Ovary (tissue), 7 donors: ENCODE measurements at regions not wholly inside any gene's neighbourhood (a gene's known extent, or its start where the extent isn't known, plus 50 kb on each side); places are given as distances from the start of the nearest gene placed in this dataset.
A peak's percentile ranks its signal among the peaks of the same experiment; 100 is the strongest.
"Not testable (repeated sequence)": the region's sequence is repeated elsewhere in the genome, so short reads cannot be mapped to it uniquely, and the experiment has no call there.

Source experiments
- DNase-seq, 5 donors: peaks; one replicate each; pipeline ENCODE4 v3.0.0-alpha.2; 2019 to 2020
- H3K27ac ChIP-seq, 2 donors: fragments of 200-600 bp; one replicate each; pipeline versions ENCODE4 v1.5.1 to v1.8.0; 2019 to 2022
- H3K27me3 ChIP-seq: fragments of 200-600 bp; one replicate; pipeline ENCODE4 v1.8.0; 2022
- H3K36me3 ChIP-seq: fragments of 200-600 bp; sonication (generic); one replicate; pipeline ENCODE4 v1.5.1; 2019
- H3K4me1 ChIP-seq: one replicate; pipeline ENCODE4 v1.8.1; 2013; ENCODE audit warnings: mild to moderate bottlenecking, moderate library complexity; ENCODE audit not compliant: insufficient read depth
- H3K4me3 ChIP-seq: fragments of 200-600 bp; sonication (generic); one replicate; pipeline ENCODE4 v1.5.1; 2017
- H3K9me3 ChIP-seq, 2 donors: fragments of 200-600 bp in 1 of 2; sonication (generic) in 1 of 2; one replicate each; pipeline versions ENCODE4 v1.5.1 to v1.8.1; 2013 to 2019; ENCODE audit warnings: mild to moderate bottlenecking in 1 of 2, moderate library complexity in 1 of 2
- CTCF ChIP-seq, 3 donors: fragments of 450-650 bp in 2 of 3; fragments of 200-600 bp in 1 of 3; IDR thresholded peaks; one replicate each; pipeline versions ENCODE4 v1.5.1 to v1.8.0; 2016 to 2022; ENCODE audit warnings: antibody characterized with exemption in 3 of 3, mild to moderate bottlenecking in 1 of 3
- EP300 ChIP-seq: sonication (generic); formaldehyde crosslinking; IDR thresholded peaks from one replicate; pipeline ENCODE4 v1.6.1; 2017; ENCODE audit warnings: antibody characterized with exemption
- POLR2A ChIP-seq: fragments of 450-650 bp; IDR thresholded peaks from one replicate; pipeline ENCODE4 v1.6.1; 2017; ENCODE audit warnings: antibody characterized with exemption, mild to moderate bottlenecking, moderate library complexity
- WGBS, 3 donors: extraction: QIAGEN DNeasy Blood & Tissue Kit in 1 of 3; methylation state at CpG; one replicate each; pipeline versions ENCODE4 v1.1.5 to v1.1.7; 2013 to 2017; 5-methylcytosine and 5-hydroxymethylcytosine counted together
- intact Hi-C, 4 donors: fragments of 100-400 bp; cut with DNase I; formaldehyde crosslinking; loops; one replicate each; pipeline versions ENCODE4 v1.11.0 to v1.15.1; 2022 to 2023
- donor health status: DM: no; HTN: no; CAD: no; lungs with moderate emphysema.
- donor health status: DM: no; HTN: no; CAD: no.
- donor health status: Bipolar disorder and iron deficiency.
- donor health status: DM: no; HTN: no; CAD: no.
- donor health status: DM: yes; HTN: yes; CAD: no.

DNA sequence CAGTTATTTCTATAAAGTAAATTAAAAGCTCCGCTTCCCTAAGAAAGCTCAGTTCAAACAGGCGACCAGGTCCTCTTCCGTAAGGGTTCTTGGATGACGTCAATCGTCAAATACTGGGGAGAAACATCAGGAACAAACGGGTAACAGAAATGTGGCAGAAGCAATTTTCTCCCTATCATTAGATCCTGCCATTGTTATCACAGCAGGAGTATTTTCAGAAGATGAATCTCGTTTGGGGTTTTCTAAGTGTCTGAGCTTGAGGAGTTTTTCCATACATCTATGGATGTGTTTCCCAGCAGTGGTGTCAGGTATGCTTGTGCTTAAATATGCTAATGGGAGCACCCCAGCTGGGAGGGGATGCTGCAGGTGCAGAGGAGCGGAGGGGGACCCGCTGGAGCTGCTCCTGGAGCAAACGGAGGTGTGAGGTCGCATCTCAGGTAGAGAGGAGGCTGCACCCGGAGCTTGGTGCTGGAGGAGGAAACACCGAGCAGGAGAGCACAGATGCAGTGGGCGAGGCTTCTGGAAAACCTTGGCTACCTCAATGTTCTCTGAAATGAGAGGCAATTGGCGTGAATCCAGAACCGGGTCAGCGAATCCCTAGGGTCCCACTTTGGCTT lies 795.5 kb downstream of the AACS start:
- no peak for TF ChIP-seq EP300
- no peak for TF ChIP-seq POLR2A
- TF ChIP-seq CTCF (IDR thresholded peaks at IDR 0.05) = no peak
- H3K27me3 ChIP-seq = no peaks in the 10 kb centered on the region

GRCh38 chr12:125861299-125862281 lies 796.4 kb downstream of the AACS start:
- Histone ChIP-seq H3K27ac (no peak overlapping the region), H3K9me3 (no peaks in the 10 kb centered on the region), H3K27me3 (no peaks in the 10 kb centered on the region), H3K36me3 (no peaks in the 10 kb centered on the region), H3K4me3 (no peak overlapping the region), H3K4me1 (no peaks in the 10 kb centered on the region)
- WGBS, 3 donors = 21 to 50% (median 38%) methylated on average over 62 to 68 of the region's 68 CpGs
- intact Hi-C loops = no loop called here
- peak in 3 of 5 donors; percentile 11 to 33 (median 11) for DNase-seq
- TF ChIP-seq EP300 (no peak), POLR2A (no peak), CTCF (IDR thresholded peaks at IDR 0.05) (no peak)

More for the DNA sequence above, 795.5 kb downstream of the AACS start:
- no peaks in the 10 kb centered on the region for H3K4me1 ChIP-seq
- no peak overlapping the region for H3K27ac ChIP-seq
- intact Hi-C loops = no loop called here
- DNase-seq = no peak
- H3K4me3 ChIP-seq = no peak overlapping the region
- no peaks in the 10 kb centered on the region for H3K36me3 ChIP-seq
- no peaks in the 10 kb centered on the region for H3K9me3 ChIP-seq
- WGBS, 3 donors = 84 to 88% (median 86%) methylated on average over 17 of the region's 17 CpGs

- DNase-seq, H3K4me1 ChIP-seq, H3K36me3 ChIP-seq, H3K9me3 ChIP-seq, H3K4me3 ChIP-seq, intact Hi-C loops, H3K27me3 ChIP-seq, H3K27ac ChIP-seq: not testable (repeated sequence)
- 84 to 86% (median 86%) methylated on average over 6 of the region's 6 CpGs for WGBS, 3 donors
These were observed 800.0 kb downstream of the AACS start for GRCh38 chr12:125865236-125865635.

DNA sequence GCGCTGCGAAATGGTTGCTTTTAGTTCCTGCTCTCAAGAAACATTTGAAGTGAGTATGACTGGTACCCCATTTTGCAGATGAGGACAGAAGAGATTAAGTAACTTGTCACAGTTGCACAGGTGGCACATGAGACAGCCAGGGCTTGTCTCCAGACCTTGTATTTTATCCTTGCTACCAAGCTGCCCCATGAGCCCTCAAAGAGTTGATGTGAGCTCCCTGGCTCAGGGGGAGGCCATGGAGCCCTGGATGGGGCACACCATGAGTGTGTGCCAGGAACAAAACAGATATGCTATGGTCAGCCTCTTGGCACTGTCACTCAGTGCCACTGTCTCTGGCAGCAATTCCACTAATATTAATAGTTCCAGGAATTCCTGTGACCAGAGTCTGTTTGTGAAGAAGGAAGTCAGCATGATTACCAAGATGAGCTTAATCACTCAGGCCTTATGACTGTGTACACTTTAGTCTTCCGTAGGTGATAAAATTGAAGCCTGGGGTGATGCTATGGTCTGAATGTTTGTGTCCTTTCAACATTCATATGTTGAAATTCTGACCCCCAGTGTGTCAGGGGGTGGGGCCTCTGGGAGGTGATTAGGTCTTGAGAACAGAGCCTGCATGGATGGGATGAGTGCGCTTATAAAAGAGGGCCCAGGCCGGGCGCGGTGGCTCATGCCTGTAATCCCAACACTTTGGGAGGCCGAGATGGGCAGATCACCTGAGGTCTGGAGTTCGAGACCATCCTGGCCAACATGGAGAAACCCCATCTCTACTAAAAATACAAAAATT lies 806.8 kb downstream of the AACS start:
- TF ChIP-seq POLR2A (no peak), EP300 (no peak), CTCF (IDR thresholded peaks at IDR 0.05) (no peak)
- 88 to 90% (median 88%) methylated on average over 9 of the region's 9 CpGs for WGBS, 3 donors
- Histone ChIP-seq H3K36me3 (no peaks in the 10 kb centered on the region), H3K4me3 (no peak overlapping the region), H3K27me3 (no peaks in the 10 kb centered on the region), H3K4me1 (no peaks in the 10 kb centered on the region), H3K27ac (no peak overlapping the region), H3K9me3 (no peaks in the 10 kb centered on the region)
- DNase-seq = no peak
- intact Hi-C loops = no loop called here
